GM21390 (cell line): ENCODE measurements at regions not wholly inside any gene's neighbourhood (a gene's known extent, or its start where the extent isn't known, plus 50 kb on each side); places are given as distances from the start of the nearest gene placed in this dataset.

ENCODE experiments used
- ATAC-seq: cut with Tn5 transposase; IDR thresholded peaks from one replicate; pipeline ENCODE4 v1.9.1; 2021; ENCODE audit not compliant: unreplicated experiment

- ATAC-seq = peak; percentile 33
These were observed 103.4 kb downstream of the QRFPR start for GRCh38 chr4:121277194-121278105.

GRCh38 chr4:121273191-121273590, 107.6 kb downstream of the QRFPR start:
- ATAC-seq = no peak

GRCh38 chr4:121272526-121272925, 108.3 kb downstream of the QRFPR start:
- ATAC-seq = peak; percentile 88

- no peak for ATAC-seq
These were observed 106.3 kb upstream of the TNIP3 start for GRCh38 chr4:121270389-121270788.

GRCh38 chr4:121269001-121269400, 104.9 kb upstream of the TNIP3 start:
- ATAC-seq = no peak

GRCh38 chr4:121266982-121267381, 102.9 kb upstream of the TNIP3 start:
- no peak for ATAC-seq

GRCh38 chr4:121256887-121257466, 92.9 kb upstream of the TNIP3 start:
- ATAC-seq = no peak

- ATAC-seq = peak; percentile 100
These were observed 92.0 kb upstream of the TNIP3 start for GRCh38 chr4:121255986-121256750.

GRCh38 chr4:121253961-121254360, 89.8 kb upstream of the TNIP3 start:
- no peak for ATAC-seq

- no peak for ATAC-seq
These were observed 88.2 kb upstream of the TNIP3 start for GRCh38 chr4:121252224-121252806.

GRCh38 chr4:121248747-121249146, 84.6 kb upstream of the TNIP3 start:
- no peak for ATAC-seq

GRCh38 chr4:121246698-121247097, 82.6 kb upstream of the TNIP3 start:
- ATAC-seq = no peak

- peak; percentile 65 for ATAC-seq
These were observed 79.4 kb upstream of the TNIP3 start for GRCh38 chr4:121243485-121243884.

- ATAC-seq = no peak
These were observed 78.1 kb upstream of the TNIP3 start for GRCh38 chr4:121242188-121242750.

GRCh38 chr4:121239951-121240350, 75.8 kb upstream of the TNIP3 start:
- ATAC-seq = no peak

- ATAC-seq = no peak
These were observed 74.3 kb upstream of the TNIP3 start for GRCh38 chr4:121238461-121238860.

- no peak for ATAC-seq
These were observed 72.9 kb upstream of the TNIP3 start for GRCh38 chr4:121237069-121237399.

- ATAC-seq = no peak
These were observed 72.4 kb upstream of the TNIP3 start for GRCh38 chr4:121236353-121237068.

- ATAC-seq = no peak
These were observed 69.9 kb upstream of the TNIP3 start for GRCh38 chr4:121233982-121234381.

- ATAC-seq = no peak
These were observed 65.9 kb upstream of the TNIP3 start for GRCh38 chr4:121229993-121230392.
